IMR-90 (cell line): ENCODE measurements at regions not wholly inside any gene's neighbourhood (a gene's known extent, or its start where the extent isn't known, plus 50 kb on each side); places are given as distances from the start of the nearest gene placed in this dataset.

Source experiments
- ATAC-seq: fragments of 200-7000 bp; cut with Tn5 transposase; 2 replicates; pipeline ENCODE4 v1.9.1; 2020; ENCODE audit warnings: low read depth, mild to moderate bottlenecking, moderate library complexity
- BruUV-seq: library from RNA; stranded (reverse); fragments of 400-500 nt; replicated peaks from 2 replicates; lab custom pipeline; 2021; lab: Mats Ljungman, UMichigan
- CTCF ChIA-PET: fragments of 300-600 bp; formaldehyde crosslinking; extraction: SDS; loops from one replicate; lab custom pipeline; 2021; ENCODE audit warnings: antibody characterized with exemption; lab: Yijun Ruan, JAX
- POLR2A ChIA-PET: fragments of 300-600 bp; sonication (Branson Sonifier 250); formaldehyde crosslinking; loops from one replicate; lab custom pipeline; 2022; ENCODE audit warnings: antibody characterized with exemption; ENCODE audit not compliant: unreplicated experiment; lab: Charles Lee
- DNase-seq: peaks from one replicate; pipeline ENCODE4 v3.0.0; 2013
- H2AFZ ChIP-seq: replicated peaks from 2 replicates; pipeline ENCODE3; 2013; ENCODE audit warnings: low read length, mild to moderate bottlenecking; ENCODE audit not compliant: poor library complexity
- H2AK5ac ChIP-seq: 2 replicates; pipeline ENCODE4 v1.6.1; 2013; ENCODE audit warnings: low read depth, low read length, inconsistent platforms
- H2AK9ac ChIP-seq: replicated peaks from 2 replicates; pipeline ENCODE3; 2013; ENCODE audit warnings: mild to moderate bottlenecking, low read depth, low read length, moderate library complexity; ENCODE audit not compliant: poor library complexity
- H2BK120ac ChIP-seq: 2 replicates; pipeline ENCODE4 v1.6.1; 2013; ENCODE audit warnings: low read depth, low read length, inconsistent platforms
- H2BK15ac ChIP-seq: 3 replicates; pipeline ENCODE4 v1.6.1; 2013; ENCODE audit warnings: low read depth, low read length, inconsistent platforms
- H2BK20ac ChIP-seq: 2 replicates; pipeline ENCODE4 v1.6.1; 2013; ENCODE audit warnings: low read depth, mild to moderate bottlenecking, inconsistent platforms, low read length, moderate library complexity
- H2BK5ac ChIP-seq: 2 replicates; pipeline ENCODE4 v1.6.1; 2013; ENCODE audit warnings: mild to moderate bottlenecking, low read depth, low read length, inconsistent platforms; ENCODE audit not compliant: poor library complexity, severe bottlenecking
- H3K14ac ChIP-seq: replicated peaks from 2 replicates; pipeline ENCODE4 v1.6.1; 2013; ENCODE audit warnings: low read depth, low read length, inconsistent platforms
- H3K18ac ChIP-seq: 2 replicates; pipeline ENCODE4 v1.6.1; 2013; ENCODE audit warnings: low read depth, low read length, control low read depth
- H3K23ac ChIP-seq: 2 replicates; pipeline ENCODE4 v1.6.1; 2013; ENCODE audit warnings: low read depth, low read length, inconsistent platforms
- H3K27ac ChIP-seq: 2 replicates; pipeline ENCODE4 v1.5.1; 2013; ENCODE audit warnings: mild to moderate bottlenecking, control low read depth, low read length; ENCODE audit not compliant: insufficient read depth
- H3K27me3 ChIP-seq: 2 replicates; pipeline ENCODE4 v1.6.1; 2013; ENCODE audit warnings: low read length; ENCODE audit not compliant: control insufficient read depth, insufficient read depth
- H3K36me3 ChIP-seq: 2 replicates; pipeline ENCODE4 v1.6.1; 2013; ENCODE audit warnings: low read length, mixed read lengths; ENCODE audit not compliant: control insufficient read depth, insufficient read depth
- H3K4ac ChIP-seq: 2 replicates; pipeline ENCODE4 v1.6.1; 2013; ENCODE audit warnings: low read depth, low read length, inconsistent platforms
- H3K4me1 ChIP-seq: 2 replicates; pipeline ENCODE4 v1.6.1; 2013; ENCODE audit warnings: low read length, mixed read lengths; ENCODE audit not compliant: control insufficient read depth, insufficient read depth
- H3K4me2 ChIP-seq: 2 replicates; pipeline ENCODE4 v1.6.1; 2013; ENCODE audit warnings: low read depth, mild to moderate bottlenecking, control low read depth, low read length, moderate library complexity
- H3K4me3 ChIP-seq: 2 replicates; pipeline ENCODE4 v1.5.1; 2013; ENCODE audit warnings: low read depth, mild to moderate bottlenecking, control low read depth, low read length, moderate library complexity; ENCODE audit not compliant: insufficient read depth
- H3K56ac ChIP-seq: 2 replicates; pipeline ENCODE4 v1.6.1; 2013; ENCODE audit warnings: low read length, inconsistent platforms; ENCODE audit not compliant: insufficient read depth; ENCODE audit errors: extremely low read depth
- H3K79me1 ChIP-seq, 2 experiments: 2 replicates each; pipeline ENCODE4 v1.6.1; 2013; ENCODE audit warnings: low read length in 2 of 2, inconsistent platforms in 1 of 2, low read depth in 1 of 2
- H3K9ac ChIP-seq: 2 replicates; pipeline ENCODE4 v1.6.1; 2013; ENCODE audit warnings: low read depth, low read length, control low read depth
- H3K9me1 ChIP-seq: 2 replicates; pipeline ENCODE4 v1.6.1; 2013; ENCODE audit warnings: low read length, inconsistent platforms; ENCODE audit not compliant: insufficient read depth
- H3K9me3 ChIP-seq: 2 replicates; pipeline ENCODE4 v1.6.1; 2013; ENCODE audit warnings: low read length; ENCODE audit not compliant: control insufficient read depth, insufficient read depth
- H4K20me1 ChIP-seq: 2 replicates; pipeline ENCODE4 v1.6.1; 2013; ENCODE audit warnings: low read length, inconsistent platforms; ENCODE audit not compliant: insufficient read depth
- H4K5ac ChIP-seq: 2 replicates; pipeline ENCODE4 v1.6.1; 2013; ENCODE audit warnings: mild to moderate bottlenecking, low read depth, low read length, control low read depth
- H4K8ac ChIP-seq, 2 experiments: 2 replicates each; pipeline ENCODE4 v1.6.1; 2013; ENCODE audit warnings: low read depth in 2 of 2, low read length in 2 of 2, control low read depth in 1 of 2, inconsistent platforms in 1 of 2
- H4K91ac ChIP-seq: 2 replicates; pipeline ENCODE4 v1.6.1; 2013; ENCODE audit warnings: low read depth, low read length, inconsistent platforms; ENCODE audit not compliant: insufficient read depth
- BHLHE40 ChIP-seq: fragments of 150-350 bp; IDR thresholded peaks from 2 replicates; pipeline ENCODE4 v1.6.1; 2016; ENCODE audit warnings: mild to moderate bottlenecking, low read depth, low read length
- CEBPB ChIP-seq: IDR thresholded peaks from 2 replicates; pipeline ENCODE4 v1.6.1; 2012; ENCODE audit warnings: low read depth, low read length, improper control_type of control experiment
- CHD1 ChIP-seq: IDR thresholded peaks from 2 replicates; pipeline ENCODE4 v1.6.1; 2012; ENCODE audit warnings: low read depth, low read length, improper control_type of control experiment
- CTCF ChIP-seq: conservative IDR thresholded peaks from 2 replicates; pipeline ENCODE4 v1.5.1; 2012; ENCODE audit warnings: mild to moderate bottlenecking, low read depth, low read length, improper control_type of control experiment
- ELK1 ChIP-seq: fragments of 150-350 bp; IDR thresholded peaks from 2 replicates; pipeline ENCODE4 v1.6.1; 2016; ENCODE audit warnings: low read depth, mild to moderate bottlenecking, low read length, moderate library complexity, borderline replicate concordance
- FOS ChIP-seq: fragments of 150-350 bp; IDR thresholded peaks from 2 replicates; pipeline ENCODE4 v1.6.1; 2016; ENCODE audit warnings: low read depth, low read length
- MAFK ChIP-seq: IDR thresholded peaks from 2 replicates; pipeline ENCODE4 v1.6.1; 2012; ENCODE audit warnings: low read depth, low read length, improper control_type of control experiment
- MAZ ChIP-seq: IDR thresholded peaks from 2 replicates; pipeline ENCODE4 v1.6.1; 2012; ENCODE audit warnings: low read depth, mild to moderate bottlenecking, low read length, improper control_type of control experiment, moderate library complexity, borderline replicate concordance
- MXI1 ChIP-seq: IDR thresholded peaks from 2 replicates; pipeline ENCODE4 v1.6.1; 2012; ENCODE audit warnings: low read depth, mild to moderate bottlenecking, low read length, moderate library complexity, borderline replicate concordance
- NFE2L2 ChIP-seq: fragments of 150-350 bp; IDR thresholded peaks from 2 replicates; pipeline ENCODE4 v1.6.1; 2016; ENCODE audit warnings: low read depth, mild to moderate bottlenecking, low read length
- POLR2A ChIP-seq: IDR thresholded peaks from 2 replicates; pipeline ENCODE4 v1.6.1; 2012; ENCODE audit warnings: mild to moderate bottlenecking, low read depth, low read length
- RAD21 ChIP-seq: IDR thresholded peaks from 2 replicates; pipeline ENCODE4 v1.6.1; 2012; ENCODE audit warnings: low read length, improper control_type of control experiment
- RCOR1 ChIP-seq: IDR thresholded peaks from 2 replicates; pipeline ENCODE4 v1.6.1; 2012; ENCODE audit warnings: mild to moderate bottlenecking, low read length, improper control_type of control experiment; ENCODE audit not compliant: insufficient replicate concordance
- RFX5 ChIP-seq: IDR thresholded peaks from 2 replicates; pipeline ENCODE4 v1.8.0; 2012; ENCODE audit warnings: low read depth, mild to moderate bottlenecking, low read length, moderate library complexity
- SMC3 ChIP-seq: fragments of 150-350 bp; IDR thresholded peaks from 2 replicates; pipeline ENCODE4 v1.6.1; 2016; ENCODE audit warnings: low read depth, mild to moderate bottlenecking, antibody characterized with exemption, low read length, moderate library complexity
- USF2 ChIP-seq: fragments of 150-350 bp; IDR thresholded peaks from 2 replicates; pipeline ENCODE4 v1.6.1; 2017; ENCODE audit warnings: mild to moderate bottlenecking, antibody characterized with exemption, low read length, low read depth
- WGBS, 2 experiments: methylation state at CpG; one replicate each; pipeline versions ENCODE4 v1.1.5 to v1.1.7; 2013; ENCODE audit warnings: missing lambda C conversion rate in 2 of 2; ENCODE audit not compliant: insufficient read length in 1 of 2; ENCODE audit errors: extremely low coverage in 2 of 2; 5-methylcytosine and 5-hydroxymethylcytosine counted together
- dilution Hi-C: fragments of 300-500 bp; cut with HindIII; formaldehyde crosslinking; loops from one replicate; pipeline ENCODE4 v1.14.3; 2018; ENCODE audit warnings: low sequenced_read_pairs; ENCODE audit not compliant: unreplicated experiment
- in situ Hi-C: fragments of 300-500 bp; cut with MboI; formaldehyde crosslinking; loops from 3 replicates; pipeline ENCODE4 v1.14.3; 2019; ENCODE audit warnings: low sequenced_read_pairs, inconsistent platforms, mixed read lengths
- intact Hi-C: fragments of 100-400 bp; cut with micrococcal nuclease; formaldehyde crosslinking; loops from 2 replicates; pipeline ENCODE4 v1.10.0; 2022

- H2BK15ac ChIP-seq = no peak overlapping the region
- no peak overlapping the region for H3K4ac ChIP-seq
- 40% methylated on average over 1 of the region's 9 CpGs; no CpG with 5 or more reads in 1 of the 2 experiments for WGBS, 2 experiments
- H3K27me3 ChIP-seq = no peaks in the 10 kb centered on the region
- H3K9me1 ChIP-seq = no peaks in the 10 kb centered on the region
- DNase-seq (no peak), ATAC-seq (no peak)
- H2AK9ac ChIP-seq = no peak overlapping the region
- no peak overlapping the region for H3K4me3 ChIP-seq
- no peaks in the 10 kb centered on the region for H4K20me1 ChIP-seq
- no peak overlapping the region for H2BK120ac ChIP-seq
- H3K4me1 ChIP-seq = no peaks in the 10 kb centered on the region
- no peak overlapping the region for H2AFZ ChIP-seq
- ChIA-PET CTCF (no interaction called here), POLR2A (no interaction called here)
- no peak overlapping the region for H2BK20ac ChIP-seq
- H3K14ac ChIP-seq = no peak overlapping the region
- no peak overlapping the region for H3K23ac ChIP-seq
- dilution Hi-C loops (no loop called here), intact Hi-C loops (no loop called here), in situ Hi-C loops (no loop called here)
- peaks cover 6% of the 10 kb centered on the region for H3K9me3 ChIP-seq
- H2AK5ac ChIP-seq = no peak overlapping the region
- no peak overlapping the region for H3K9ac ChIP-seq
- H3K36me3 ChIP-seq = no peaks in the 10 kb centered on the region
- H3K27ac ChIP-seq = no peak overlapping the region
- no peak overlapping the region for H2BK5ac ChIP-seq
- no TSS peak for BruUV-seq
- TF ChIP-seq NFE2L2 (no peak), MAZ (no peak), CTCF (no peak), SMC3 (no peak), RAD21 (no peak), BHLHE40 (no peak), POLR2A (no peak), RFX5 (no peak), RCOR1 (no peak), USF2 (no peak), FOS (no peak), ELK1 (no peak), MAFK (no peak), CEBPB (no peak), MXI1 (no peak), CHD1 (no peak)
- H3K56ac ChIP-seq = no peak overlapping the region
- H3K4me2 ChIP-seq = no peak overlapping the region
- H4K8ac ChIP-seq = no peak overlapping the region
- H3K18ac ChIP-seq = no peak overlapping the region
- H4K91ac ChIP-seq = no peak overlapping the region
- no peak overlapping the region for H4K5ac ChIP-seq
- no peaks in the 10 kb centered on the region for H3K79me1 ChIP-seq
Observed at GRCh38 chr7:125563557-125563956, 633.9 kb upstream of the POT1 start.
